HT-29 (cell line): ENCODE measurements at regions not wholly inside any gene's neighbourhood (a gene's known extent, or its start where the extent isn't known, plus 50 kb on each side); places are given as distances from the start of the nearest gene placed in this dataset.
"Not testable (repeated sequence)": the region's sequence is repeated elsewhere in the genome, so short reads cannot be mapped to it uniquely, and the experiment has no call there.

Experiments used
- DNase-seq: peaks from one replicate; pipeline ENCODE4 v3.0.0-alpha.2; 2015; ENCODE audit warnings: low spot score

- no peak for DNase-seq
These were observed 73.0 kb downstream of the GBP6 start for GRCh38 chr1:89436856-89437255.

- DNase-seq: not testable (repeated sequence)
These were observed 74.4 kb downstream of the GBP6 start for GRCh38 chr1:89438301-89438700.

- DNase-seq: no peak
These were observed 77.1 kb downstream of the GBP6 start for GRCh38 chr1:89440911-89441310.

- DNase-seq: no peak
These were observed 79.8 kb upstream of the LRRC8B start for GRCh38 chr1:89444791-89445190.

GRCh38 chr1:89451011-89451410 lies 73.6 kb upstream of the LRRC8B start:
- no peak for DNase-seq

- DNase-seq: no peak
These were observed 71.3 kb upstream of the LRRC8B start for GRCh38 chr1:89453123-89453972.

GRCh38 chr1:89454845-89455521 lies 69.6 kb upstream of the LRRC8B start:
- peak; percentile 73 for DNase-seq

- DNase-seq: no peak
These were observed 67.6 kb upstream of the LRRC8B start for GRCh38 chr1:89457046-89457445.

- no peak for DNase-seq
These were observed 65.5 kb upstream of the LRRC8B start for GRCh38 chr1:89459081-89459480.

- DNase-seq: no peak
These were observed 64.3 kb upstream of the LRRC8B start for GRCh38 chr1:89460325-89460724.

- DNase-seq: no peak
These were observed 62.4 kb upstream of the LRRC8B start for GRCh38 chr1:89462250-89462649.

GRCh38 chr1:89464008-89464407 lies 60.6 kb upstream of the LRRC8B start:
- DNase-seq: no peak

- no peak for DNase-seq
These were observed 59.4 kb upstream of the LRRC8B start for GRCh38 chr1:89465201-89465600.

GRCh38 chr1:89466307-89466930 lies 58.2 kb upstream of the LRRC8B start:
- DNase-seq: no peak

- no peak for DNase-seq
These were observed 52.4 kb upstream of the LRRC8B start for GRCh38 chr1:89472253-89472652.

GRCh38 chr1:89472886-89473417 lies 51.7 kb upstream of the LRRC8B start:
- no peak for DNase-seq
